WERI-Rb-1 (cell line): ENCODE measurements at regions not wholly inside any gene's neighbourhood (a gene's known extent, or its start where the extent isn't known, plus 50 kb on each side); places are given as distances from the start of the nearest gene placed in this dataset.

ENCODE experiments used
- DNase-seq: peaks from one replicate; pipeline ENCODE4 v3.0.0-alpha.2; 2020
- H3K27ac ChIP-seq: fragments of 250-450 bp; sonication (Bioruptor Pico); 2 replicates; pipeline ENCODE4 v1.5.1; 2020; ENCODE audit warnings: mild to moderate bottlenecking, moderate library complexity
- H3K27me3 ChIP-seq: fragments of 250-450 bp; sonication (Bioruptor Pico); 2 replicates; pipeline ENCODE4 v1.5.1; 2021; ENCODE audit warnings: mild to moderate bottlenecking, low read depth, moderate library complexity; ENCODE audit not compliant: insufficient read depth, severe bottlenecking
- H3K36me3 ChIP-seq: fragments of 250-450 bp; sonication (Bioruptor Pico); 2 replicates; pipeline ENCODE4 v1.5.1; 2020; ENCODE audit warnings: mild to moderate bottlenecking, moderate library complexity
- H3K4me3 ChIP-seq: 2 replicates; pipeline ENCODE4 v1.5.1; 2011; ENCODE audit warnings: low read depth, mild to moderate bottlenecking, control low read depth, low read length
- H3K9me3 ChIP-seq: fragments of 250-450 bp; sonication (Bioruptor Pico); 2 replicates; pipeline ENCODE4 v1.5.1; 2021; ENCODE audit warnings: mild to moderate bottlenecking, moderate library complexity; ENCODE audit not compliant: severe bottlenecking
- CTCF ChIP-seq: IDR thresholded peaks from 2 replicates; pipeline ENCODE4 v1.5.1; 2011; ENCODE audit warnings: low read depth, mild to moderate bottlenecking, control low read depth, inconsistent platforms, low read length

DNA sequence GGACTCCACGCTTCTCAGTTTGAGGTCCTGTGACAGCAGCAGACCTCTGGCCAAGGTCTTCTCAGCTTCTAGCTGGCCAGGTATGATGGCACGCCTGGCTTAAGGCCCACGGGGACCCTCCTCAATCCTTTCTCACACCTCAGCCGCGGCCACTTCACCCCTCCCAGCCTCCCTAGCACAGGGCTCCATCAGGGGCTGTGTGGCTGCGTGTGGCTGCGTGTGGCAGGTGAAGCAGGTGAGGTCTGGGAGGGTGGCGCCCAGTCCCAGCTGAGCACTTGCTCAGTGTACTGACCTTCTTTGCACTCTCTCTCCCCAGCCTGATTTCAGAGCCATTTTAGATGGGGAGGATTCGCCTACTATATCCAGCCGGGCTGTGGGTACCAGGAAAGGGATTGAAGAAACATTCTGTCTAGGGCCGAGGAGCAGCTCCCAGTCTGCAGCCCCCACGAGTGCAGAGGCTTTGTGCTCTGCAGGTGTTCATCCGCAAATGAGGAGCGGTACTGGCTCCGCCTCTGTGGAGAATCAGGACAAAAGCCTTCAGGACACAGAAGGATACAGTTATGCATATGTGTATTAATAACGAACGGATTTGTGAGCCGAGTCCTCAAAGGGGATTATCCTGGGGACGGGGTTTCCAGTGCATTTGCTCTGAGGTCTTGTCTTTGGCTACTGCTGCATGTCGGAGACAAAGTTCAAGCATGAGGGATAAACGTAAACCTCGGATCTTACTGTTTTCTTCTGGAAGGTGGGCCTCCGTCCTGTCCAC lies 236.9 kb upstream of the RAB6C start:
- no peak for DNase-seq
- H3K4me3 ChIP-seq = no peak overlapping the region
- no peaks in the 10 kb centered on the region for H3K36me3 ChIP-seq
- no peaks in the 10 kb centered on the region for H3K27me3 ChIP-seq
- H3K27ac ChIP-seq = no peak overlapping the region
- no peaks in the 10 kb centered on the region for H3K9me3 ChIP-seq
- TF ChIP-seq CTCF = no peak

DNA sequence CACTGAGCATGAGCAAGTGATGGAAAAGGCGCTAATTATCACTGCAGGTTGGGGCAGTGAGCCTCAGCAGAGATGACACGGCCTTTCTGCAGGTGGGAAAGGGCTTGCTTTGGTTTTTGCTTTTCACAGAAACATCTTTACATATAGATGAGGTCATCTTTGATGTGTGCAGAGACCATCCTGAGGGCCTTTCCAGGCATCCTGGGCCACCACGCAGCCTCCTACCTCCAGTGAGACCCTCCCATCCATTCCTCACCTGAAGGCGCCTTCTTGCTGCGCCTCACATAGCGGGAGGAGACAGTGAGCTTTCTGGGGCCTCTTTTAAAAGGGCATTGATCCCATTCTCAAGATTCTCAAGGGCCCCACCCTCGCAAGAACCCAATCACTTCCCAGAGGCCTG lies 235.3 kb upstream of the RAB6C start:
- Histone ChIP-seq H3K27me3 (no peaks in the 10 kb centered on the region), H3K36me3 (no peaks in the 10 kb centered on the region), H3K27ac (no peak overlapping the region), H3K9me3 (no peaks in the 10 kb centered on the region), H3K4me3 (no peak overlapping the region)
- TF ChIP-seq CTCF = no peak
- no peak for DNase-seq

- peak; percentile 23; the same call in 1 of the 2 replicates for TF ChIP-seq CTCF
- no peaks in the 10 kb centered on the region for H3K9me3 ChIP-seq
- no peak overlapping the region for H3K4me3 ChIP-seq
- H3K27ac ChIP-seq = no peak overlapping the region
- peak; percentile 24 for DNase-seq
- H3K27me3 ChIP-seq = no peaks in the 10 kb centered on the region
- no peaks in the 10 kb centered on the region for H3K36me3 ChIP-seq
Observed at GRCh38 chr2:129744649-129745048, 234.8 kb upstream of the RAB6C start.

GRCh38 chr2:129747500-129748125 lies 231.9 kb upstream of the RAB6C start:
- Histone ChIP-seq H3K9me3 (no peaks in the 10 kb centered on the region), H3K27ac (no peak overlapping the region)
- no peak for TF ChIP-seq CTCF

GRCh38 chr2:129748250-129748649 lies 231.2 kb upstream of the RAB6C start:
- no peak for DNase-seq
- TF ChIP-seq CTCF = no peak
- Histone ChIP-seq H3K27ac (no peak overlapping the region), H3K36me3 (no peaks in the 10 kb centered on the region), H3K27me3 (no peaks in the 10 kb centered on the region), H3K9me3 (no peaks in the 10 kb centered on the region), H3K4me3 (no peak overlapping the region)

More at GRCh38 chr2:129747500-129748125, 231.9 kb upstream of the RAB6C start:
- no peak overlapping the region for H3K4me3 ChIP-seq
- DNase-seq = no peak
- H3K27me3 ChIP-seq = no peaks in the 10 kb centered on the region
- H3K36me3 ChIP-seq = no peaks in the 10 kb centered on the region
